ENCODE measurements at regions not wholly inside any gene's neighbourhood (a gene's known extent, or its start where the extent isn't known, plus 50 kb on each side); places are given as distances from the start of the nearest gene placed in this dataset.

DNA sequence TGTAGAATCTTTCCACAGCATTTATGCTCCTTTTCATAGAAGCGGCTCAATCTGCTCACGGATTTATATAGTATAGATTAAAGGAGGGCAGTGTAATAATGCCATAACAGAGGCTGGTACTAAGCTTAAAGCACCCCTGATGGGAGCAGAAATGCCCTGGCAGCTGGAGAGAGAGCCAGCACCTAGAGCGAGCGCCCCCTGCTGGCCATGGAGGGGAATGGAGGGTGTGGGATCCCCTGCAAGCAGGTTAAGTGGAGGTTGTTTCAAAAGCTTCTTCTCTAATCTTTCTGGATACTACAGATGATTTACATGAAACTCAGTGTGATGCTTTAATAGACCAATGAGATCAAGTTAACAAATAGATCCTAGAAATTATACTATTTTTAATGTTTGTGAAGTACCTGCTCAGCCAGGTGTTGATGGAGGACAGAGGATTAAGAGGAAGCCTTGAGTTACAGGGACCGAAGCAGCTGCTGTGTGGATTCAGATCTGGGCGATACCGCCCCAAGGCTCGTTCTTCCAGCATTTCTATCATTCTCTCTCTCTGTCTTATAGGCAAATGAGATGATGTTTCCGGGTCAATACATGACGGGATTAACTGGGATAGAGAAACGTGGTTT is 1519.3 kb upstream of the TMEM132C start:
- TF ChIP-seq, protein P1, sequence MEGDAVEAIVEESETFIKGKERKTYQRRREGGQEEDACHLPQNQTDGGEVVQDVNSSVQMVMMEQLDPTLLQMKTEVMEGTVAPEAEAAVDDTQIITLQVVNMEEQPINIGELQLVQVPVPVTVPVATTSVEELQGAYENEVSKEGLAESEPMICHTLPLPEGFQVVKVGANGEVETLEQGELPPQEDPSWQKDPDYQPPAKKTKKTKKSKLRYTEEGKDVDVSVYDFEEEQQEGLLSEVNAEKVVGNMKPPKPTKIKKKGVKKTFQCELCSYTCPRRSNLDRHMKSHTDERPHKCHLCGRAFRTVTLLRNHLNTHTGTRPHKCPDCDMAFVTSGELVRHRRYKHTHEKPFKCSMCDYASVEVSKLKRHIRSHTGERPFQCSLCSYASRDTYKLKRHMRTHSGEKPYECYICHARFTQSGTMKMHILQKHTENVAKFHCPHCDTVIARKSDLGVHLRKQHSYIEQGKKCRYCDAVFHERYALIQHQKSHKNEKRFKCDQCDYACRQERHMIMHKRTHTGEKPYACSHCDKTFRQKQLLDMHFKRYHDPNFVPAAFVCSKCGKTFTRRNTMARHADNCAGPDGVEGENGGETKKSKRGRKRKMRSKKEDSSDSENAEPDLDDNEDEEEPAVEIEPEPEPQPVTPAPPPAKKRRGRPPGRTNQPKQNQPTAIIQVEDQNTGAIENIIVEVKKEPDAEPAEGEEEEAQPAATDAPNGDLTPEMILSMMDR (IDR thresholded peaks at IDR 0.05 in 4 of 5, conservative IDR thresholded peaks at IDR 0.05 in 1 of 5) = peak; percentile 23 to 70 (median 40)
- no peak for TF ChIP-seq POLR2A (IDR thresholded peaks at IDR 0.05)

Measured in gastrocnemius medialis (tissue), 4 donors.